ENCODE measurements at regions not wholly inside any gene's neighbourhood (a gene's known extent, or its start where the extent isn't known, plus 50 kb on each side); places are given as distances from the start of the nearest gene placed in this dataset.

GRCh38 chr1:181391301-181391900, 91.9 kb upstream of the CACNA1E start:
- TF ChIP-seq CTCF (IDR thresholded peaks at IDR 0.05) (peak in 2 of 6 experiments; percentile 4 to 13), POLR2A (IDR thresholded peaks at IDR 0.05) (no peak)

Data from thyroid gland (tissue), 4 donors.